ENCODE measurements at regions not wholly inside any gene's neighbourhood (a gene's known extent, or its start where the extent isn't known, plus 50 kb on each side); places are given as distances from the start of the nearest gene placed in this dataset.

GRCh38 chr19:31639306-31639705 is 290.1 kb upstream of the TSHZ3 start:
- DNase-seq (ENCODE audit: extremely low read depth, low read depth), result no peak

GRCh38 chr19:31641591-31641990 is 292.4 kb upstream of the TSHZ3 start:
- DNase-seq (ENCODE audit: extremely low read depth, low read depth), result no peak

GRCh38 chr19:31648347-31648746 is 299.1 kb upstream of the TSHZ3 start:
- no peak for DNase-seq (ENCODE audit: extremely low read depth, low read depth)

GRCh38 chr19:31656507-31656906 is 307.3 kb upstream of the TSHZ3 start:
- no peak for DNase-seq (ENCODE audit: extremely low read depth, low read depth)

GRCh38 chr19:31658993-31659896 is 310.0 kb upstream of the TSHZ3 start:
- no peak for DNase-seq (ENCODE audit: extremely low read depth, low read depth)

GRCh38 chr19:31659897-31660210 is 310.6 kb upstream of the TSHZ3 start:
- DNase-seq (ENCODE audit: extremely low read depth, low read depth), result no peak

GRCh38 chr19:31664096-31664495 is 314.9 kb upstream of the TSHZ3 start:
- DNase-seq (ENCODE audit: extremely low read depth, low read depth), result no peak

- no peak for DNase-seq (ENCODE audit: extremely low read depth, low read depth)
Observed at GRCh38 chr19:31664997-31665396, 315.8 kb upstream of the TSHZ3 start.

- no peak for DNase-seq (ENCODE audit: extremely low read depth, low read depth)
Observed at GRCh38 chr19:31666126-31666525, 316.9 kb upstream of the TSHZ3 start.

GRCh38 chr19:31667106-31667505 is 317.9 kb upstream of the TSHZ3 start:
- no peak for DNase-seq (ENCODE audit: extremely low read depth, low read depth)

GRCh38 chr19:31668921-31669320 is 319.7 kb upstream of the TSHZ3 start:
- DNase-seq (ENCODE audit: extremely low read depth, low read depth), result no peak

- DNase-seq (ENCODE audit: extremely low read depth, low read depth), result no peak
Observed at GRCh38 chr19:31670931-31671330, 321.7 kb upstream of the TSHZ3 start.

- no peak for DNase-seq (ENCODE audit: extremely low read depth, low read depth)
Observed at GRCh38 chr19:31671411-31672035, 322.3 kb upstream of the TSHZ3 start.

- no peak for DNase-seq (ENCODE audit: extremely low read depth, low read depth)
Observed at GRCh38 chr19:31674503-31675192, 325.4 kb upstream of the TSHZ3 start.

GRCh38 chr19:31675193-31675913 is 326.1 kb upstream of the TSHZ3 start:
- no peak for DNase-seq (ENCODE audit: extremely low read depth, low read depth)

GRCh38 chr19:31676271-31677004 is 327.2 kb upstream of the TSHZ3 start:
- DNase-seq (ENCODE audit: extremely low read depth, low read depth), result no peak

GRCh38 chr19:31678421-31678820 is 329.2 kb upstream of the TSHZ3 start:
- no peak for DNase-seq (ENCODE audit: extremely low read depth, low read depth)

- no peak for DNase-seq (ENCODE audit: extremely low read depth, low read depth)
Observed at GRCh38 chr19:31681121-31681520, 331.9 kb upstream of the TSHZ3 start.

GRCh38 chr19:31693131-31693932 is 344.1 kb upstream of the TSHZ3 start:
- no peak for DNase-seq (ENCODE audit: extremely low read depth, low read depth)

- DNase-seq (ENCODE audit: extremely low read depth, low read depth), result no peak
Observed at GRCh38 chr19:31693933-31694269, 344.7 kb upstream of the TSHZ3 start.
